ENCODE measurements at regions not wholly inside any gene's neighbourhood (a gene's known extent, or its start where the extent isn't known, plus 50 kb on each side); places are given as distances from the start of the nearest gene placed in this dataset.

- H3K9me3 ChIP-seq = no peaks in the 10 kb centered on the region
- H3K27ac ChIP-seq = no peak overlapping the region
- intact Hi-C loops (cut with DNase I) = no loop called here
- ATAC-seq = no peak
- no peaks in the 10 kb centered on the region for H3K36me3 ChIP-seq
- H3K4me1 ChIP-seq = no peaks in the 10 kb centered on the region
- no peak for DNase-seq
- TF ChIP-seq CTCF (IDR thresholded peaks at IDR 0.05) = no peak
- no peaks in the 10 kb centered on the region for H3K27me3 ChIP-seq
- H3K4me3 ChIP-seq = no peak overlapping the region
Measured at GRCh38 chr7:113770146-113770738, 148.6 kb downstream of the PPP1R3A start.

GRCh38 chr7:113768387-113768786 lies 150.4 kb downstream of the PPP1R3A start:
- H3K4me1 ChIP-seq = no peaks in the 10 kb centered on the region
- H3K27me3 ChIP-seq = no peaks in the 10 kb centered on the region
- no peaks in the 10 kb centered on the region for H3K36me3 ChIP-seq
- no peak overlapping the region for H3K4me3 ChIP-seq
- intact Hi-C loops (cut with DNase I) = no loop called here
- H3K9me3 ChIP-seq = no peaks in the 10 kb centered on the region
- TF ChIP-seq CTCF (IDR thresholded peaks at IDR 0.05) = no peak
- DNase-seq = no peak
- no peak for ATAC-seq
- H3K27ac ChIP-seq = no peak overlapping the region

DNA sequence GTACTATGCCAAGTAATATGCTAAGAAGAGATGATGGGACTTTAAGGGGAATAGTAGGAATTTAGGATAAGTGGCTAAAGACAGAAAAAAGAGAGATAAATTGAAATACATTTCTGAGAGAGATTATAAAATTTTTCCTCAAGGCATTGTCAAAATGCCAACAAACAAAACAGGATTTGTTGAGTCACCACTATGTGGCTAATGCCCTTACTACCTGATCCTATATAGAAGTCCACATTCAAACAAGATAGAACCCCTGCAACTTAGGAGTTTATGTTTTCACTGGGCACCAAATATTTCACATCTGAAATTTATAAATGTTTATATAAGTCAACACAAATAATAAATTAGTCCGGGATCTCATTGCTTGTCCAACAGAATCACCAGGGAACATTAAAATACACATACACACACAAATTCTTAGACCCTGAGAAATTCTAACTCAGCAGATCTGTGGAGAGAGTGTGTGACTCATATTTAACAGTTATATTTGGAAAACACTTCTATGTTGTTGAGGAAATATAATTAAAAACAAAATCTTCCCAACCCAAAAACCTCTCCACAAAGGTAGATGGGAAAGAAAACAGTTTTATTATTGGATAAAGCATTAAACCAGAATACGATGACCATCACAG lies 154.3 kb downstream of the PPP1R3A start:
- DNase-seq (no peak), ATAC-seq (no peak)
- Histone ChIP-seq H3K4me1 (no peaks in the 10 kb centered on the region), H3K9me3 (no peaks in the 10 kb centered on the region), H3K4me3 (no peak overlapping the region), H3K27ac (no peak overlapping the region), H3K36me3 (no peaks in the 10 kb centered on the region), H3K27me3 (no peaks in the 10 kb centered on the region)
- intact Hi-C loops (cut with DNase I) = no loop called here
- TF ChIP-seq CTCF (IDR thresholded peaks at IDR 0.05) = no peak

GRCh38 chr7:113763226-113763625 lies 155.6 kb downstream of the PPP1R3A start:
- intact Hi-C loops (cut with DNase I) = no loop called here

DNA sequence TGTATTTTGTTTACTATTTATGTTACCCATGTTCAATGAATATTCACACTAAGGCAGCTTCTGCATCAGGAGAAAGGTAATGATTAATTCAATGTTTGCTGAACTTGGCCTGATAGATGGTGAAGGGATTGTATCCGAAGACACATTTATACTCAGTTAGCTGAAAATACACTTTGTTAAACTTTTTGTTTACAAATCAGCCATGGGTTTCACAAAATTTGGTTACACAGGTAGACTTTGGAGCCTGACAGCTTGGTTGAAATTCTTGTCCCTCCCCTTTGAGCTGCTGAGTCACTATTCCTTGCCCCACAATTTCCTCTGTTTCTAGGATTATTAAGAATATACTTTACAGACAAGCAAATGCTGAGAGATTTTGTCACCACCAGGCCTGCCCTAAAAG lies 162.6 kb downstream of the PPP1R3A start:
- H3K9me3 ChIP-seq = no peaks in the 10 kb centered on the region
- no peak overlapping the region for H3K4me3 ChIP-seq
- no peaks in the 10 kb centered on the region for H3K36me3 ChIP-seq
- no peak overlapping the region for H3K27ac ChIP-seq
- ATAC-seq = no peak
- TF ChIP-seq CTCF (IDR thresholded peaks at IDR 0.05) = no peak
- no peaks in the 10 kb centered on the region for H3K27me3 ChIP-seq
- H3K4me1 ChIP-seq = no peaks in the 10 kb centered on the region
- intact Hi-C loops (cut with DNase I) = no loop called here
- no peak for DNase-seq

More at GRCh38 chr7:113763226-113763625, 155.6 kb downstream of the PPP1R3A start:
- H3K9me3 ChIP-seq = no peaks in the 10 kb centered on the region
- H3K4me1 ChIP-seq = no peaks in the 10 kb centered on the region
- H3K27me3 ChIP-seq = no peaks in the 10 kb centered on the region
- H3K36me3 ChIP-seq = no peaks in the 10 kb centered on the region
- ATAC-seq (no peak), DNase-seq (no peak)
- no peak overlapping the region for H3K27ac ChIP-seq
- H3K4me3 ChIP-seq = no peak overlapping the region
- TF ChIP-seq CTCF (IDR thresholded peaks at IDR 0.05) = no peak

Measured in upper lobe of right lung (tissue), 1 donor.